GM19452 (cell line): ENCODE measurements at regions not wholly inside any gene's neighbourhood (a gene's known extent, or its start where the extent isn't known, plus 50 kb on each side); places are given as distances from the start of the nearest gene placed in this dataset.

ENCODE experiments used
- ATAC-seq: cut with Tn5 transposase; IDR thresholded peaks from one replicate; pipeline ENCODE4 v1.9.1; 2021; ENCODE audit not compliant: unreplicated experiment

GRCh38 chr6:147067184-147067583 lies 137.0 kb upstream of the STXBP5 start:
- ATAC-seq, result no peak

- no peak for ATAC-seq
Measured at GRCh38 chr6:147071776-147072175, 132.4 kb upstream of the STXBP5 start.

DNA sequence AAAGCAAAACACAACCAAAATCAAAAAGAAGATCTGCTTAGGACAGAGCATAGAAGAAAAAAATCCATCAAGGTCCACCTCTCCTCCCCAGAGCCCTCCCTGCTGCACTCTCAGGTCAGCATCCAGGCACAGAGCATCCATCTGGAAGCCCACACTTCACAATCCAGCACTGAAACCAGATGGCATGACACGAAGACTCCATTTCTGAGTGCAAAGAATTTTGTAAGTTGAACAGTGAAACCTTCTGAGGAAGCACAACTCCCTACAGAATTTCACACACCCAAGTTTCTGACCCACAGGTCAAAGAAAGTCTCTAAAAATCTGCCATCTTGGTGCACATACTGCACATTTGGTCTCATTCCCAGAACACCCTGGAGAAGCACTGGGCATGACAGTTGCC lies 128.8 kb upstream of the STXBP5 start:
- no peak for ATAC-seq

- ATAC-seq, result no peak
Measured at GRCh38 chr6:147077251-147077650, 127.0 kb upstream of the STXBP5 start.

GRCh38 chr6:147078106-147078505 lies 126.1 kb upstream of the STXBP5 start:
- no peak for ATAC-seq

DNA sequence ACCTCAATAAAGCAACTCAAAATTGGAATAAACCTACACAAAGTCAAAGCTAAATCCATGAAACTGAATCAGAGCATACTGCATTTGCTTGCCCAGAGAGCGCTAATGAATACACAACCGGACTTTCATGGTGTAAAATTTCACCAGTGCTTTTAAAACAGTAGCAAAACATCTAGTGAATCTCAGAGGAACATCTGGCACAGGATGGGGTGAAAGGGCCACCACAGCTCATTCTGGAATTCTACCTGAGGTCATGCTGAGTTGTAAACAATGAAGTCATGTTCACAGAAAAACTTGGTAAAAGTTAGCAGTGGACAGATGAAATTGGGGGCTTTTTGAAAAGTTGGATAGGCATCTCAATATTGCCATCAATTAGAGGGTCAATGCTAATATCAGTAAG lies 125.6 kb upstream of the STXBP5 start:
- ATAC-seq, result no peak

- no peak for ATAC-seq
Measured at GRCh38 chr6:147080225-147080624, 124.0 kb upstream of the STXBP5 start.

DNA sequence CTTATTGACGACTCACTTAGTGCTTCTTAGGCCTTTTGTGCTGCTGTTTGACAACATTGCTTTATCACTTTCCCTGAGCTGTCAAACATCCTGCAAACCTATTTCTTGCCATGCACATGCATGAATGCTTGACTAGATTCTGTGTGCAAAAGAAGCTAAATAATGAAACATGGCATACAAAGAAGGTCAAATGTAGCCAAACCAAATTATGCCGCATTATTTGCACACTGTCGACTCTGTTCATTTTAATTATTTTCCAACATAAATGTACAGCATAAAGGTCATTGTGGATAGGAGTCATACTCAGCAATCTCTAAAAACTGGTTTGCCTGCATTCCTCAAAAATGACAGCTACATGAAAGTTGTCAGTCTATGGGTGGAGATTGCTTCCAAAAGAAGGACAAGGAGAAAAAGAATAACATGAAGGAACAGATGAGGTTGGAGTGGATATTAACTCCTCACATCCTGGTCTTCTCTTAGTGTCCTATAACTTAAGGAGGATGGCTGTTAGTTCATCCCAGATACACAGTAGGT lies 123.1 kb upstream of the STXBP5 start:
- ATAC-seq, result no peak

DNA sequence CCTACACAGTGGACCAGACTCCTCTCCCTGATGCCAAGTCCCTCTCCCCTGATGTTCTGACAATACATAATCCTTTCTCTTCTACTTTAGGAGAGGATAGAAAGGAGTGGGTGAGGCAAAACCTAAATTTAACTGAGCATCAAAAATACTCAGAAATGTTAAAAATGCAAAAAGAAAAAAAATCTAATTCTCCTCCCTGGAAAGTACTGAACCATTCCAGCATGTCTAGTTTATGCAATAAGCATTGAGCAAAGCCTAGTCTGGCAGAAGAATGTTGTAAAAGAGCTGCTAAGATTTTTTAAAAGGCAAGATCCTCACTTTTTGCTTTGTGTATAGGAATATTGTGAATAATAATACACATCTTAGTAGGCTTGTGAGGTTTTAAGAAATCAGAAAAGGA lies 116.6 kb upstream of the STXBP5 start:
- no peak for ATAC-seq

DNA sequence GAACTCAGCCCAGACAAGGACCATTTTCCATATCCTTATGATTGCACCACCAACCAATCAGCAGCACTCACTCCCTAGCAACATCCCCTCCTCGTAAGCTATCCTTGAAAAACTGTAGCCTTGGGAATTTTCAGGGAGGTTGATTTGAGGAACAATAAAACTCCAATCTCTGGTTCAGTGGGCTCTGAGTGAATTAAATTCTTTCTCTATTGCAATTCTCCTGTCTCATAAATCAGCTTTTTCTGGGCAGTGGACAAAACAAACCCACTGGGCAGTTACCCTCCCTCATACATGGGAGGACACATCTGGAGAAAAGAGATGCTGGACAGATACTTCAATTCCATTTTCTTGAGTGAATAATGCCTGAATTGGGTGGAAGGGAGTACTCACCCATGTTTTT lies 115.4 kb upstream of the STXBP5 start:
- no peak for ATAC-seq

- no peak for ATAC-seq
Measured at GRCh38 chr6:147095316-147095715, 108.9 kb upstream of the STXBP5 start.

DNA sequence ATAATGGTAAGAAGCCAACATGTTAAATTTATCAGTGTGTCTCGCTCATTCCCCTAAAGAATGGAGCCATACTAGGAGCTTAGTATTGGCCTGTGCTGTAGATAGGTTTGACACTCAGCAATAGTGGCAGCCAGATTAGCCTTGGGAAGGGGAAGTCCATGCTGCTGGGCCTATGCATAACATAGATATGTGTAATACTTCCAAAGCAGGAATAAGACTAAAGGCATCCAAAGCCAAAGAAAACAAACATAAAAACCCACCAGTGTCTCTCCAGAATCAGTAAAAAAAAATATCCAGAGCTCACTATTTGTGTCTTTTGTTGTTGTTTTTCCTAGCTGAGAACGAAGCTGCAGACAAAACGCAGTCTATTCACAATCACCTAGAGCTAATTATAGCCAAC lies 104.2 kb upstream of the STXBP5 start:
- ATAC-seq, result no peak

GRCh38 chr6:147103007-147103406 lies 101.2 kb upstream of the STXBP5 start:
- ATAC-seq, result no peak

- no peak for ATAC-seq
Measured at GRCh38 chr6:147103694-147104093, 100.5 kb upstream of the STXBP5 start.

- no peak for ATAC-seq
Measured at GRCh38 chr6:147105786-147106185, 98.4 kb upstream of the STXBP5 start.

DNA sequence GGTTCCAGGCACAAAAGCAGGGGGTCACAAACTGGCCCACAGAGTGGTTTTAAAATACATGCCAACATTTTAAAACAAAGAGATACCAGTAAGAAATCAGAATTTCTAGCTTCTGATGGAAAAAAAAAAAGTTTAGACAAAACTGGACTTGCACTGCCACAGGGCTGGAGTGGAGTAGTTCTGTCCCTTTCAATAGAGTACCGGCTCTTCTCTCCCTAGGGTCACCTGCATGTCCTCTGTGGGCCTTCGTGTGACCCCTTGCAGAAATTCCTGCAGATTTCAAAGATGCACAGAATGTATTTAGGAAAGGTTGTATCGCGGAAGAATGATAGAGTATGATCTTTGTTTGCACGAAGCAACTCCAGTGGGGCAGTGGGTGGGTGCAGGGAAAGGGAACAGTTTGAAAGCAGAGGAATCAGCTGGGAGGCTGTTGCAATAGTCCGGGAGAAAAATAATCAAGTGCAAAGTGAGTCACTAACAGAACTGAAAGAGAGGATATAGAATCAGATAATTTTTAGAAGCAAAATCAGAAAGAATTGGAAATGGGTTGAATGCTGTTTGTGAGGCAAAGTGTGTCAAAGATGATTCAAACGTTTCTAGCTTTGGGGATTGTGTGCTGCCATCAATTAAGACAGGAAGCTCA lies 97.3 kb upstream of the STXBP5 start:
- no peak for ATAC-seq

GRCh38 chr6:147108259-147108910 lies 95.8 kb upstream of the STXBP5 start:
- ATAC-seq, result no peak

DNA sequence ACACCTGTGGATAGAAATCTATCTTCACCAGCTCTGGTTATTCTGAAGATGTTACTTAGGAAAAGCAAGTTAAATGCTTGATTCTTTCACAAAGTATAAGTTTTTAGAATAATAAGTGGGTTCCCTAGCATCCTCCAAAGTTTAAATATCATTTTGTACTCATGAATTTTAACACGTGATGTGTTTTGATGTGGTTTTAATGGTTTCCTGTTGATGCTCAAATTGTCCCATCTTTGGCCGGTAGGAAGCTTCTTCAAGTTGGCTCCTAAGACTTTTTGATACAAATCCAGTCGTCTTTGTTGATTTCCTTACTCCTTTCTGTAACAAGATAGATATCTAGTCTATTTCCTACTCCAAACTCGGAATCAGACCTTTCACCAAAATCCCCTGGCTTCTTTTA lies 94.5 kb upstream of the STXBP5 start:
- no peak for ATAC-seq

GRCh38 chr6:147116056-147116455 lies 88.2 kb upstream of the STXBP5 start:
- ATAC-seq, result no peak

GRCh38 chr6:147117011-147117410 lies 87.2 kb upstream of the STXBP5 start:
- no peak for ATAC-seq

- no peak for ATAC-seq
Measured at GRCh38 chr6:147117580-147117979, 86.6 kb upstream of the STXBP5 start.

GRCh38 chr6:147119310-147119709 lies 84.9 kb upstream of the STXBP5 start:
- ATAC-seq, result no peak

GRCh38 chr6:147122823-147123222 lies 81.4 kb upstream of the STXBP5 start:
- ATAC-seq, result no peak
